ENCODE measurements at regions not wholly inside any gene's neighbourhood (a gene's known extent, or its start where the extent isn't known, plus 50 kb on each side); places are given as distances from the start of the nearest gene placed in this dataset.

DNA sequence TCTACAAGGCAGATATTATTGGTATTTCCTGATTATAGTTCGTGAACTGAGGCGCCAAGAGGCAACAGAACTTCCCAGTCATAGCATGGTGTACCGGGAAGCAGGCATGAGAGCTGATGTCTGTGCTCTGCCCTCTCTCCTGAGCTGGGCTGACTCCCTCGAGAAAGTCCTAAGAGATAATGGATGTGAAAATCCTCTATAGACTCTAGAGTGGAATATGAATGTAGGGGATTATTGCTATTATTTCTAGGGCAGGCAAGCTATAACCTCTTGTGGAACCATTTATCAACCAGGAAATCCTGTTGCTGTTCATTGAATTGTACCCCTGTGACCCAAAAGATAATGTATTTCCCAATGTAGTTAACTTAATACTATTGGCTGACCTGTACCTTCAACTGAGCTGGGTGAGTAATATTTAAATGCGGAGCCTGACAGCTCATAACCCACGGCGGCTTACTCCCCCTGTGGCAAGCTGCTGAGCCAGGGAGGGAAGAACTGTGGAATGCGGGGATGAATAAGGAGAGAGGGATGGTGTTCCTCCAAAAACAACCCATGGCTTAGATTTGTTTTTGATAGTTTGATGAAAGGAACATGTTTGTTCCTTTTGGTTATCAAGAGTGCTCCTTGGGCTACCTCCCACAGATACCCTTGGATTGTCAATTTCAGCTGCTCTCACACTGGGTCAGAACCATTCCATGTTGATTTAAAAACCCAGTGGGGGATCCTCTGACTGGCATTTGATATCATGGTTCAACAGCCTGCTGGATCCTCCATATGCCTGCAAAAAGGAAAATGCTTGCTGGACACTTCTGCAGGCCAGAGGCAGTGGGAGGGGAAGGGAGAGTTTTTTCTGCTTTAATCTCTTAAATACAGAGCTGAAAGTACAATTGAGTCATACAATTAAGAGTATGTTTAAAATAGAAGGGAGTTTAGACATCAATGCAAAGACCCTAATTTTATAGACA lies 339.0 kb upstream of the BOD1L1 start:
- TF ChIP-seq POLR2A (IDR thresholded peaks at IDR 0.05) (no peak), EP300 (IDR thresholded peaks at IDR 0.05) (peak in 1 of 2 donors; percentile 8)

Data from tibial nerve (tissue), 3 donors.